ENCODE measurements at regions not wholly inside any gene's neighbourhood (a gene's known extent, or its start where the extent isn't known, plus 50 kb on each side); places are given as distances from the start of the nearest gene placed in this dataset.

DNA sequence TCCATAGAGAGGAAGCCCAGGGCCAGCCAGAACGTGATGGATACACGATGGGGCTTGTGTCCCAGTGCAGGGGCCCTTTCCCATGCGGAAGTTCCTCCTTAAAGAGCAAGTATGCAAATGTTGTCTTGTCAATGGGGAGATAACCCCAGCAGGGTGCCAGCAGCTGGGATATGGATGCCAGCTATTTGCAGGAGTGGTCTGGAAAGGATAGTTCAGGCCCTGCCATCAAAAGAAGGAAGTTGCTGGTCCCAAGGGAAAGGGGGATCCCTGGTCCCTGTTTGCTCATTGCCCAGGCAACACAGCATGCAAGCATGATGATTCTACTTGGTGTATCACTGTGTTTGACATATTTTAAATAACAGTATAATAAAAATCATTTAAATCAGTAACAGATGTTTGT, 73.1 kb upstream of the HECW1 start:
- TF ChIP-seq, protein P1, sequence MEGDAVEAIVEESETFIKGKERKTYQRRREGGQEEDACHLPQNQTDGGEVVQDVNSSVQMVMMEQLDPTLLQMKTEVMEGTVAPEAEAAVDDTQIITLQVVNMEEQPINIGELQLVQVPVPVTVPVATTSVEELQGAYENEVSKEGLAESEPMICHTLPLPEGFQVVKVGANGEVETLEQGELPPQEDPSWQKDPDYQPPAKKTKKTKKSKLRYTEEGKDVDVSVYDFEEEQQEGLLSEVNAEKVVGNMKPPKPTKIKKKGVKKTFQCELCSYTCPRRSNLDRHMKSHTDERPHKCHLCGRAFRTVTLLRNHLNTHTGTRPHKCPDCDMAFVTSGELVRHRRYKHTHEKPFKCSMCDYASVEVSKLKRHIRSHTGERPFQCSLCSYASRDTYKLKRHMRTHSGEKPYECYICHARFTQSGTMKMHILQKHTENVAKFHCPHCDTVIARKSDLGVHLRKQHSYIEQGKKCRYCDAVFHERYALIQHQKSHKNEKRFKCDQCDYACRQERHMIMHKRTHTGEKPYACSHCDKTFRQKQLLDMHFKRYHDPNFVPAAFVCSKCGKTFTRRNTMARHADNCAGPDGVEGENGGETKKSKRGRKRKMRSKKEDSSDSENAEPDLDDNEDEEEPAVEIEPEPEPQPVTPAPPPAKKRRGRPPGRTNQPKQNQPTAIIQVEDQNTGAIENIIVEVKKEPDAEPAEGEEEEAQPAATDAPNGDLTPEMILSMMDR (IDR thresholded peaks at IDR 0.05) = no peak
- TF ChIP-seq SMC3 (IDR thresholded peaks at IDR 0.05) (no peak), BHLHE40 (IDR thresholded peaks at IDR 0.05; ENCODE audit: low read depth, low read length) (no peak), EP300 (IDR thresholded peaks at IDR 0.05) (no peak), NR3C1 (IDR thresholded peaks at IDR 0.05) (no peak)
- TF ChIP-seq, protein P2, sequence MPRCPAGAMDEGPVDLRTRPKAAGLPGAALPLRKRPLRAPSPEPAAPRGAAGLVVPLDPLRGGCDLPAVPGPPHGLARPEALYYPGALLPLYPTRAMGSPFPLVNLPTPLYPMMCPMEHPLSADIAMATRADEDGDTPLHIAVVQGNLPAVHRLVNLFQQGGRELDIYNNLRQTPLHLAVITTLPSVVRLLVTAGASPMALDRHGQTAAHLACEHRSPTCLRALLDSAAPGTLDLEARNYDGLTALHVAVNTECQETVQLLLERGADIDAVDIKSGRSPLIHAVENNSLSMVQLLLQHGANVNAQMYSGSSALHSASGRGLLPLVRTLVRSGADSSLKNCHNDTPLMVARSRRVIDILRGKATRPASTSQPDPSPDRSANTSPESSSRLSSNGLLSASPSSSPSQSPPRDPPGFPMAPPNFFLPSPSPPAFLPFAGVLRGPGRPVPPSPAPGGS (IDR thresholded peaks at IDR 0.05) = no peak
- TF ChIP-seq, protein P3, sequence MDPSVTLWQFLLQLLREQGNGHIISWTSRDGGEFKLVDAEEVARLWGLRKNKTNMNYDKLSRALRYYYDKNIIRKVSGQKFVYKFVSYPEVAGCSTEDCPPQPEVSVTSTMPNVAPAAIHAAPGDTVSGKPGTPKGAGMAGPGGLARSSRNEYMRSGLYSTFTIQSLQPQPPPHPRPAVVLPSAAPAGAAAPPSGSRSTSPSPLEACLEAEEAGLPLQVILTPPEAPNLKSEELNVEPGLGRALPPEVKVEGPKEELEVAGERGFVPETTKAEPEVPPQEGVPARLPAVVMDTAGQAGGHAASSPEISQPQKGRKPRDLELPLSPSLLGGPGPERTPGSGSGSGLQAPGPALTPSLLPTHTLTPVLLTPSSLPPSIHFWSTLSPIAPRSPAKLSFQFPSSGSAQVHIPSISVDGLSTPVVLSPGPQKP (IDR thresholded peaks at IDR 0.05; ENCODE audit: low read depth, low read length) = no peak

Data from A549 (cell line).